NCI-H2171 (cell line): ENCODE measurements at regions not wholly inside any gene's neighbourhood (a gene's known extent, or its start where the extent isn't known, plus 50 kb on each side); places are given as distances from the start of the nearest gene placed in this dataset.
"Not testable (repeated sequence)": the region's sequence is repeated elsewhere in the genome, so short reads cannot be mapped to it uniquely, and the experiment has no call there.

Experiments used
- DNase-seq: peaks from one replicate; lab custom pipeline; 2025; lab: John Stamatoyannopoulos, UW

- DNase-seq: no peak
Measured at GRCh38 chr5:143533978-143534760, 130.7 kb upstream of the NR3C1 start.

- no peak for DNase-seq
Measured at GRCh38 chr5:143533475-143533874, 130.0 kb upstream of the NR3C1 start.

GRCh38 chr5:143527808-143528207 is 124.3 kb upstream of the NR3C1 start:
- DNase-seq: no peak

GRCh38 chr5:143525176-143525575 is 121.7 kb upstream of the NR3C1 start:
- no peak for DNase-seq

- DNase-seq: no peak
Measured at GRCh38 chr5:143524338-143524945, 121.0 kb upstream of the NR3C1 start.

- no peak for DNase-seq
Measured at GRCh38 chr5:143521846-143522400, 118.4 kb upstream of the NR3C1 start.

GRCh38 chr5:143521141-143521540 is 117.7 kb upstream of the NR3C1 start:
- no peak for DNase-seq

GRCh38 chr5:143519215-143519614 is 115.7 kb upstream of the NR3C1 start:
- not testable (repeated sequence) for DNase-seq

GRCh38 chr5:143517824-143518223 is 114.3 kb upstream of the NR3C1 start:
- DNase-seq: not testable (repeated sequence)

GRCh38 chr5:143516249-143516648 is 112.8 kb upstream of the NR3C1 start:
- no peak for DNase-seq

GRCh38 chr5:143515829-143516228 is 112.3 kb upstream of the NR3C1 start:
- no peak for DNase-seq

GRCh38 chr5:143514616-143515335 is 111.3 kb upstream of the NR3C1 start:
- no peak for DNase-seq

- DNase-seq: no peak
Measured at GRCh38 chr5:143513720-143514119, 110.2 kb upstream of the NR3C1 start.

GRCh38 chr5:143511736-143512135 is 108.2 kb upstream of the NR3C1 start:
- no peak for DNase-seq

- no peak for DNase-seq
Measured at GRCh38 chr5:143509758-143510221, 106.3 kb upstream of the NR3C1 start.

- DNase-seq: no peak
Measured at GRCh38 chr5:143506836-143507552, 103.5 kb upstream of the NR3C1 start.

- no peak for DNase-seq
Measured at GRCh38 chr5:143505934-143506333, 102.4 kb upstream of the NR3C1 start.

- no peak for DNase-seq
Measured at GRCh38 chr5:143505354-143505753, 101.9 kb upstream of the NR3C1 start.

GRCh38 chr5:143501310-143502044 is 98.0 kb upstream of the NR3C1 start:
- DNase-seq: no peak

- no peak for DNase-seq
Measured at GRCh38 chr5:143499480-143500114, 96.1 kb upstream of the NR3C1 start.

- DNase-seq: no peak
Measured at GRCh38 chr5:143498821-143499220, 95.3 kb upstream of the NR3C1 start.
